ENCODE measurements at regions not wholly inside any gene's neighbourhood (a gene's known extent, or its start where the extent isn't known, plus 50 kb on each side); places are given as distances from the start of the nearest gene placed in this dataset.

DNA sequence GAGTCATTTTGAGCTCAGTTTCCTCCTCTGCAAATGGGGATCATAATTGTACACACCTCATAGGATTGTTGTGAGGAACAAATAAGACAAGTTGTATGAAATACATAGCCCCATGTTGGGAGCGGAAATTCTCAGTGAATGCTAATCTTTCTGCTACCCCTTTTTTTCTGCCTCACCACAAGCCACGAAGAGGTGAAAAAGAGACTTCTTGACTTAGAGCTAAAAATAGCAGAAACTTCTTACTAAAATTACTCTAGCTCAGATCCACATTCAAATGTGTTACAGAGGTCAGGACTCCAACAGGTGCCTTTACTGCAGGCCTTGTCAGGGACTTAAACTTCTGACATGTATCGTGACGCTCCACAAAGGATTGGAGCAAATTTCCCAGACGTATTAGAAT, 128.5 kb downstream of the MIAT start:
- TF ChIP-seq, protein P1, sequence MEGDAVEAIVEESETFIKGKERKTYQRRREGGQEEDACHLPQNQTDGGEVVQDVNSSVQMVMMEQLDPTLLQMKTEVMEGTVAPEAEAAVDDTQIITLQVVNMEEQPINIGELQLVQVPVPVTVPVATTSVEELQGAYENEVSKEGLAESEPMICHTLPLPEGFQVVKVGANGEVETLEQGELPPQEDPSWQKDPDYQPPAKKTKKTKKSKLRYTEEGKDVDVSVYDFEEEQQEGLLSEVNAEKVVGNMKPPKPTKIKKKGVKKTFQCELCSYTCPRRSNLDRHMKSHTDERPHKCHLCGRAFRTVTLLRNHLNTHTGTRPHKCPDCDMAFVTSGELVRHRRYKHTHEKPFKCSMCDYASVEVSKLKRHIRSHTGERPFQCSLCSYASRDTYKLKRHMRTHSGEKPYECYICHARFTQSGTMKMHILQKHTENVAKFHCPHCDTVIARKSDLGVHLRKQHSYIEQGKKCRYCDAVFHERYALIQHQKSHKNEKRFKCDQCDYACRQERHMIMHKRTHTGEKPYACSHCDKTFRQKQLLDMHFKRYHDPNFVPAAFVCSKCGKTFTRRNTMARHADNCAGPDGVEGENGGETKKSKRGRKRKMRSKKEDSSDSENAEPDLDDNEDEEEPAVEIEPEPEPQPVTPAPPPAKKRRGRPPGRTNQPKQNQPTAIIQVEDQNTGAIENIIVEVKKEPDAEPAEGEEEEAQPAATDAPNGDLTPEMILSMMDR (IDR thresholded peaks at IDR 0.05; ENCODE audit: low read depth, low read length), result no peak
- Histone ChIP-seq H3K9me3 (ENCODE audit: low read depth) (no peaks in the 10 kb centered on the region), H3K4me3 (no peak overlapping the region), H3K27me3 (no peaks in the 10 kb centered on the region), H3K27ac (no peak overlapping the region), H3K4me1 (ENCODE audit: low read depth) (peaks cover 21% of the 10 kb centered on the region), H3K36me3 (no peaks in the 10 kb centered on the region)
- no peak for DNase-seq (ENCODE audit: low read depth in 1 of 2, low spot score in 1 of 2)

DNA sequence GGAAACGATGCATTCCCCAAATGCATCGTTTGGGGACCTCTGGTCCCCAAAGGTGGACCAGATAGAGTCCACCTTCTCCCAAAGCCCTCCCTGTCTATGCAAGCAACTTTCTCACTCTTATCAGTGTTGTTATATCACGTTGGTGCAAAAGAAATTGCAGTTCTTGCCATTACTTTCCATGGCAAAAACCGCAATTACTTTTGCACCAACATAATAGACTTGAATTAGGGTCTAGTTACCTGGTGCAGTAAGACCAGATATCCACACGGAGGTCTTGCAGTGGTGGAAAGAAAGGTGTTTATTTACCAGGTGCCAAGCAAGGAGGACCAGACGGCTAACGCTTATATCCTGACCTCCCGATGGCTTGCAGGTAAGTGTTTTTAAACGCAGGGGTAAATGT, 129.0 kb downstream of the MIAT start:
- no peak overlapping the region for H3K4me3 ChIP-seq
- peaks cover 21% of the 10 kb centered on the region for H3K4me1 ChIP-seq (ENCODE audit: low read depth)
- TF ChIP-seq, protein P1 (IDR thresholded peaks at IDR 0.05; ENCODE audit: low read depth, low read length), result no peak
- no peak overlapping the region for H3K27ac ChIP-seq
- H3K36me3 ChIP-seq, result no peaks in the 10 kb centered on the region
- DNase-seq (ENCODE audit: low read depth in 1 of 2, low spot score in 1 of 2), result no peak
- H3K9me3 ChIP-seq (ENCODE audit: low read depth), result no peaks in the 10 kb centered on the region
- H3K27me3 ChIP-seq, result no peaks in the 10 kb centered on the region

DNA sequence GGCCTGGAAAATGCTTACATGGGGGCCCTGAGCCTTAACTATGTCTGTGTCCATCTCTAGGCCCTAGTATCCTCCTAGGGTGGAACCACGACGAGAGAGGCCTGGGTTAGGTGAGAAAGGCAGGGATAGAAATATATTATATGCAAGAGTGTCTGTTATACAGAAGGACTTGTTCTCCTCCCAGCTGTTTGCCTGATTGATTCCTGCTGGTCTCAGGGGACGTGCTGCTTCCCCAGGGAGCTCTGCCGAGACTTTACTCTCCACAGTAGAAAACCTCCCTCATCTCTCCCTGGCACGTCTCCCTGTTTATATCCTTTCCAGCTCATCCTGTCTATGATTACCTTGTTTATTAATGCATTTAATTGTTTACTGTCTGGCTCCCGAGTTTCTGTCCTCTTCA, 132.6 kb downstream of the MIAT start:
- Histone ChIP-seq H3K9me3 (ENCODE audit: low read depth) (no peaks in the 10 kb centered on the region), H3K4me3 (no peak overlapping the region), H3K36me3 (no peaks in the 10 kb centered on the region), H3K27me3 (no peaks in the 10 kb centered on the region), H3K4me1 (ENCODE audit: low read depth) (peaks cover 13% of the 10 kb centered on the region), H3K27ac (no peak overlapping the region)
- DNase-seq (ENCODE audit: low read depth in 1 of 2, low spot score in 1 of 2), result no peak
- TF ChIP-seq, protein P1 (IDR thresholded peaks at IDR 0.05; ENCODE audit: low read depth, low read length), result no peak

DNA sequence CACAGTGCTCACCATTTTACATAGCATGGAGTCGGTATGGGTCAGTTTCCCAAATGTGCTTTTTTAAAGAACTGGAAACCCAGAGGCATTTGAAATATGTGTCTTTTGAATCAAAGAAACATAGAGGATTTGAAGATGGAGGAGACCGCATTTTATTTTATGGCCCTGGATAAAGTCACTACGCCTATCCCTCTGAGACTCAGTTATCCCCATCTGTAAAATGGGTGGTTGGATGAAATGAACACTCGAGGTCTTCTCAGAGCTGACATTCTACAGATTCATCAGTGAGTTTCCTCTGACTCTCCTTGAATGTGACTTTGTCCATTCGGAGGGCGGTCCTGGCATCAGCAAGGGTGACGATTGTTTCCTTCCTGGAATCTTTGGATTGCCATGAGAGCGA, 135.1 kb downstream of the MIAT start:
- TF ChIP-seq, protein P1 (IDR thresholded peaks at IDR 0.05; ENCODE audit: low read depth, low read length), result no peak
- H3K4me3 ChIP-seq, result no peak overlapping the region
- no peak for DNase-seq (ENCODE audit: low read depth in 1 of 2, low spot score in 1 of 2)

DNA sequence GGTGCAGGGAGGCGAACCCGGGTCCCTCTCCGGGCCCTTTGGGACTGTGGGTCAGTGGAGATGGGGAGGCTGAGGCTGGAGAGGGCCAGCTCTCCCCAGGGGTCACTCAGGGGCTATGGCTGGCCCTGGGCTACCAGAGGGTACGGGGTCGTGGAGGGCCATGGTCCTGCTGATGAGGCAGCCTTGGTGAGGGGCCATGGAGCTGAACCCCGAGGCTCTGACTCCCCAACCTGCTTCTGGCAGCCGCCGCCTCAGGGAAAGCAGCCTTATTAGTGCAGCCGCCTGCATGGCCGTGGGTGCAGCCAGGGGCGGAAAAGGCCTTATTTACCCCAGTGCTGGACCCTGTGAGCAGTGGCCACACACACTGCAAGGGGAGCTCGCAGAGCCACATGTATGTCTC, 139.4 kb downstream of the MIAT start:
- no peaks in the 10 kb centered on the region for H3K36me3 ChIP-seq
- H3K27ac ChIP-seq, result no peak overlapping the region
- TF ChIP-seq, protein P1 (IDR thresholded peaks at IDR 0.05; ENCODE audit: low read depth, low read length), result no peak
- H3K9me3 ChIP-seq (ENCODE audit: low read depth), result no peaks in the 10 kb centered on the region
- no peak for DNase-seq (ENCODE audit: low read depth in 1 of 2, low spot score in 1 of 2)
- H3K4me3 ChIP-seq, result no peak overlapping the region
- H3K27me3 ChIP-seq, result no peaks in the 10 kb centered on the region
- no peaks in the 10 kb centered on the region for H3K4me1 ChIP-seq (ENCODE audit: low read depth)

More for the DNA sequence above, 135.1 kb downstream of the MIAT start:
- H3K9me3 ChIP-seq (ENCODE audit: low read depth), result no peaks in the 10 kb centered on the region
- no peak overlapping the region for H3K27ac ChIP-seq
- no peaks in the 10 kb centered on the region for H3K36me3 ChIP-seq
- no peaks in the 10 kb centered on the region for H3K4me1 ChIP-seq (ENCODE audit: low read depth)
- H3K27me3 ChIP-seq, result no peaks in the 10 kb centered on the region

DNA sequence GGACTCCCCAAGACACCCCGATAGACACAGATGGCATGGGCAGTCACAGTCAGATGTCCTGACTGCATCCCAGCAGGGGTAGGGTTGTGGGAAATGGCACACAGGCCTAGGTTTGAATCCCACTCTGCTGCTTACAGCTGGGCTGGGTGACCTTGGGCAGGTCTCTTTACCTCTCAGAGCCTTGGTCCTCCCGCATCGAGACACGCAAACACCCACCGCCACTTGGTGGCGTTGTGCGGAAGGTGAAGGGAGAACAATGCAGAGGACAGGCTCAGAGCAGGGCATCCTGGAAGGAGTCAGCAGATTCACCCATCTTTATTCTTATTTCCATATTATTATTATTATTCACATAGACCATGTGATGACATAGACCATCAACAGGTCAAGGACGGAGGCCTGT, 140.5 kb downstream of the MIAT start:
- H3K27me3 ChIP-seq, result no peaks in the 10 kb centered on the region
- H3K4me1 ChIP-seq (ENCODE audit: low read depth), result no peaks in the 10 kb centered on the region
- TF ChIP-seq, protein P1 (IDR thresholded peaks at IDR 0.05; ENCODE audit: low read depth, low read length), result no peak
- DNase-seq (ENCODE audit: low read depth in 1 of 2, low spot score in 1 of 2), result no peak
- H3K9me3 ChIP-seq (ENCODE audit: low read depth), result no peaks in the 10 kb centered on the region
- no peak overlapping the region for H3K27ac ChIP-seq
- no peaks in the 10 kb centered on the region for H3K36me3 ChIP-seq
- no peak overlapping the region for H3K4me3 ChIP-seq

Measured in cardiac muscle cell (in vitro differentiated cells and primary cell).